ENCODE measurements at regions not wholly inside any gene's neighbourhood (a gene's known extent, or its start where the extent isn't known, plus 50 kb on each side); places are given as distances from the start of the nearest gene placed in this dataset.

DNA sequence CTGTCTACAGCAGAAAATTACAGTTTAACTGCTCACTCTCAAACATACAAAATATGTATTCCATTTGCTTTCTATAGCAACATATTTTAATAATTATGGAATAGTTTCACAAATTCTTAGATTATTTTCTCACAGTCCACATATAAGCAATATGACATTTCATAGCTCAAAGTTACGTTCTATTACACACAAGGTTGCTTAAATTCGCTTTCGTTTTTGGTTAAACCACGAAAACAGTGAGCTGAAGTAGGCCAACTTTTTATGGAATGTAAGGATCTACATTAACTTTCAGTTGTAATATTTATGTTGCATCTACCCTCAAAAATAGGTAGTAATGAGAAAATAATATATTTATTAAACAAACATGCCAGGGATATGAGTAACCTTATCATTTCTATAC, 966.0 kb upstream of the ACO1 start:
- Histone ChIP-seq H3K14ac (replicated peaks; ENCODE audit: low read depth, low read length) (no peak overlapping the region), H3K56ac (ENCODE audit: extremely low read depth, insufficient read depth, low read length) (no peak overlapping the region), H4K8ac (ENCODE audit: low read depth in 2 of 2, low read length in 2 of 2) (no peak overlapping the region), H2AK5ac (ENCODE audit: low read depth, low read length) (no peak overlapping the region), H2BK20ac (ENCODE audit: low read depth, low read length) (no peak overlapping the region), H4K20me1 (ENCODE audit: insufficient read depth, low read length) (no peaks in the 10 kb centered on the region), H3K18ac (ENCODE audit: low read depth, low read length) (no peak overlapping the region), H2AK9ac (replicated peaks; ENCODE audit: low read depth, low read length, poor library complexity) (no peak overlapping the region), H3K4me2 (ENCODE audit: low read depth, low read length) (no peak overlapping the region), H3K9ac (ENCODE audit: low read depth, low read length) (no peak overlapping the region), H4K5ac (ENCODE audit: low read depth, low read length) (no peak overlapping the region), H3K23ac (ENCODE audit: low read depth, low read length) (no peak overlapping the region), H3K4ac (ENCODE audit: low read depth, low read length) (no peak overlapping the region), H2BK5ac (ENCODE audit: low read depth, low read length, poor library complexity, severe bottlenecking) (no peak overlapping the region), H3K79me1 (ENCODE audit: low read depth in 1 of 2, low read length in 2 of 2) (no peaks in the 10 kb centered on the region), H2BK15ac (ENCODE audit: low read depth, low read length) (no peak overlapping the region), H4K91ac (ENCODE audit: insufficient read depth, low read depth, low read length) (no peak overlapping the region), H3K27ac (ENCODE audit: insufficient read depth, low read length) (no peak overlapping the region), H2AFZ (replicated peaks; ENCODE audit: low read length, poor library complexity) (no peak overlapping the region), H3K9me1 (ENCODE audit: insufficient read depth, low read length) (no peaks in the 10 kb centered on the region), H3K36me3 (ENCODE audit: control insufficient read depth, insufficient read depth, low read length) (no peaks in the 10 kb centered on the region), H3K9me3 (ENCODE audit: control insufficient read depth, insufficient read depth, low read length) (no peaks in the 10 kb centered on the region), H3K4me1 (ENCODE audit: control insufficient read depth, insufficient read depth, low read length) (no peaks in the 10 kb centered on the region), H3K4me3 (ENCODE audit: insufficient read depth, low read depth, low read length) (no peak overlapping the region), H3K27me3 (ENCODE audit: control insufficient read depth, insufficient read depth, low read length) (no peaks in the 10 kb centered on the region), H2BK120ac (ENCODE audit: low read depth, low read length) (no peak overlapping the region)
- TF ChIP-seq FOS (IDR thresholded peaks at IDR 0.05; ENCODE audit: low read depth, low read length) (no peak), MAFK (IDR thresholded peaks at IDR 0.05; ENCODE audit: low read depth, low read length) (no peak), USF2 (IDR thresholded peaks at IDR 0.05; ENCODE audit: low read depth, low read length) (no peak), MAZ (IDR thresholded peaks at IDR 0.05; ENCODE audit: borderline replicate concordance, low read depth, low read length) (no peak), RFX5 (IDR thresholded peaks at IDR 0.05; ENCODE audit: low read depth, low read length) (no peak), RAD21 (IDR thresholded peaks at IDR 0.05; ENCODE audit: low read length) (no peak), MXI1 (IDR thresholded peaks at IDR 0.05; ENCODE audit: borderline replicate concordance, low read depth, low read length) (no peak), POLR2A (IDR thresholded peaks at IDR 0.05; ENCODE audit: low read depth, low read length) (no peak), NFE2L2 (IDR thresholded peaks at IDR 0.05; ENCODE audit: low read depth, low read length) (no peak)
- TF ChIP-seq, protein P1, sequence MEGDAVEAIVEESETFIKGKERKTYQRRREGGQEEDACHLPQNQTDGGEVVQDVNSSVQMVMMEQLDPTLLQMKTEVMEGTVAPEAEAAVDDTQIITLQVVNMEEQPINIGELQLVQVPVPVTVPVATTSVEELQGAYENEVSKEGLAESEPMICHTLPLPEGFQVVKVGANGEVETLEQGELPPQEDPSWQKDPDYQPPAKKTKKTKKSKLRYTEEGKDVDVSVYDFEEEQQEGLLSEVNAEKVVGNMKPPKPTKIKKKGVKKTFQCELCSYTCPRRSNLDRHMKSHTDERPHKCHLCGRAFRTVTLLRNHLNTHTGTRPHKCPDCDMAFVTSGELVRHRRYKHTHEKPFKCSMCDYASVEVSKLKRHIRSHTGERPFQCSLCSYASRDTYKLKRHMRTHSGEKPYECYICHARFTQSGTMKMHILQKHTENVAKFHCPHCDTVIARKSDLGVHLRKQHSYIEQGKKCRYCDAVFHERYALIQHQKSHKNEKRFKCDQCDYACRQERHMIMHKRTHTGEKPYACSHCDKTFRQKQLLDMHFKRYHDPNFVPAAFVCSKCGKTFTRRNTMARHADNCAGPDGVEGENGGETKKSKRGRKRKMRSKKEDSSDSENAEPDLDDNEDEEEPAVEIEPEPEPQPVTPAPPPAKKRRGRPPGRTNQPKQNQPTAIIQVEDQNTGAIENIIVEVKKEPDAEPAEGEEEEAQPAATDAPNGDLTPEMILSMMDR (conservative IDR thresholded peaks at IDR 0.05; ENCODE audit: low read depth, low read length): no peak
- ChIA-PET POLR2A (ENCODE audit: unreplicated experiment) (no interaction called here), CTCF (interaction anchor here (1.1 kb wide), 1 partner anchor 21 kb away, joined by 3 read pairs; no protein-coding TSS in a partner anchor)
- in situ Hi-C loops (cut with MboI; ENCODE audit: low sequenced_read_pairs): no loop called here
- DNase-seq (no peak), ATAC-seq (ENCODE audit: low read depth) (no peak)
- intact Hi-C loops (cut with micrococcal nuclease): no loop called here
- no TSS peak for BruUV-seq (replicated peaks)
- dilution Hi-C loops (cut with HindIII; ENCODE audit: low sequenced_read_pairs, unreplicated experiment): no loop called here
- no CpG with 5 or more reads among the region's 4 CpGs for WGBS, 2 experiments (ENCODE audit: extremely low coverage in 2 of 2, insufficient read length in 1 of 2)
